Loucy (cell line): ENCODE measurements at regions not wholly inside any gene's neighbourhood (a gene's known extent, or its start where the extent isn't known, plus 50 kb on each side); places are given as distances from the start of the nearest gene placed in this dataset.
A peak's percentile ranks its signal among the peaks of the same experiment; 100 is the strongest.
"Not testable (repeated sequence)": the region's sequence is repeated elsewhere in the genome, so short reads cannot be mapped to it uniquely, and the experiment has no call there.

Source experiments
- H2AFZ ChIP-seq: fragments of 200-600 bp; sonication (generic); 2 replicates; pipeline ENCODE4 v1.6.0; 2016; ENCODE audit warnings: antibody characterized with exemption, mild to moderate bottlenecking, low read length, moderate library complexity
- H3F3A ChIP-seq: fragments of 200-600 bp; 2 replicates; pipeline ENCODE4 v1.6.0; 2016; ENCODE audit warnings: antibody characterized with exemption, low read depth, mild to moderate bottlenecking
- H3K27me3 ChIP-seq: fragments of 200-600 bp; sonication (generic); 2 replicates; pipeline ENCODE4 v1.6.1; 2014; ENCODE audit warnings: low read length, mild to moderate bottlenecking; ENCODE audit not compliant: insufficient read depth, poor library complexity, severe bottlenecking
- H3K36me3 ChIP-seq: fragments of 200-600 bp; sonication (generic); 2 replicates; pipeline ENCODE4 v1.6.1; 2016; ENCODE audit warnings: low read length; ENCODE audit not compliant: insufficient read depth
- H3K4me1 ChIP-seq: fragments of 200-600 bp; sonication (generic); 2 replicates; pipeline ENCODE4 v1.5.1; 2014; ENCODE audit warnings: low read length, mild to moderate bottlenecking; ENCODE audit not compliant: insufficient read depth, poor library complexity, severe bottlenecking
- H3K4me2 ChIP-seq: fragments of 200-600 bp; sonication (generic); 2 replicates; pipeline ENCODE4 v1.6.0; 2014; ENCODE audit warnings: antibody characterized with exemption, low read length, low read depth, mild to moderate bottlenecking; ENCODE audit not compliant: poor library complexity, severe bottlenecking
- H3K4me3 ChIP-seq: fragments of 200-600 bp; sonication (generic); 2 replicates; pipeline ENCODE4 v1.5.1; 2014; ENCODE audit warnings: low read length, mild to moderate bottlenecking, mixed read lengths; ENCODE audit not compliant: poor library complexity, severe bottlenecking
- H3K79me2 ChIP-seq: fragments of 200-600 bp; sonication (generic); 2 replicates; pipeline ENCODE4 v1.6.1; 2014; ENCODE audit warnings: low read length; ENCODE audit not compliant: insufficient read depth
- H3K9ac ChIP-seq: fragments of 200-600 bp; sonication (generic); 2 replicates; pipeline ENCODE4 v1.6.0; 2014; ENCODE audit warnings: mild to moderate bottlenecking, low read depth, low read length, moderate library complexity; ENCODE audit not compliant: poor library complexity, severe bottlenecking
- H3K9me2 ChIP-seq: fragments of 200-600 bp; sonication (generic); replicated peaks from 2 replicates; pipeline ENCODE4 v1.6.1; 2016; ENCODE audit warnings: low read depth, low read length, mixed read lengths
- H3K9me3 ChIP-seq: fragments of 200-600 bp; sonication (generic); 2 replicates; pipeline ENCODE4 v1.6.1; 2014; ENCODE audit warnings: mild to moderate bottlenecking, antibody characterized with exemption, low read length, low read depth; ENCODE audit not compliant: insufficient read depth
- H4K20me1 ChIP-seq: fragments of 200-600 bp; sonication (generic); 2 replicates; pipeline ENCODE4 v1.6.0; 2014; ENCODE audit warnings: antibody characterized with exemption, low read length, mild to moderate bottlenecking; ENCODE audit not compliant: insufficient read depth, poor library complexity, severe bottlenecking
- EZH2phosphoT487 ChIP-seq: fragments of 200-600 bp; IDR thresholded peaks from 2 replicates; pipeline ENCODE4 v1.6.1; 2018; ENCODE audit warnings: antibody characterized with exemption, mild to moderate bottlenecking, moderate library complexity, borderline replicate concordance
- TF ChIP-seq, protein P1 (sequence below): fragments of 200-600 bp; sonication (generic); conservative IDR thresholded peaks from 2 replicates; pipeline ENCODE4 v1.5.1; 2014; ENCODE audit warnings: mild to moderate bottlenecking, antibody characterized with exemption, low read length

DNA sequence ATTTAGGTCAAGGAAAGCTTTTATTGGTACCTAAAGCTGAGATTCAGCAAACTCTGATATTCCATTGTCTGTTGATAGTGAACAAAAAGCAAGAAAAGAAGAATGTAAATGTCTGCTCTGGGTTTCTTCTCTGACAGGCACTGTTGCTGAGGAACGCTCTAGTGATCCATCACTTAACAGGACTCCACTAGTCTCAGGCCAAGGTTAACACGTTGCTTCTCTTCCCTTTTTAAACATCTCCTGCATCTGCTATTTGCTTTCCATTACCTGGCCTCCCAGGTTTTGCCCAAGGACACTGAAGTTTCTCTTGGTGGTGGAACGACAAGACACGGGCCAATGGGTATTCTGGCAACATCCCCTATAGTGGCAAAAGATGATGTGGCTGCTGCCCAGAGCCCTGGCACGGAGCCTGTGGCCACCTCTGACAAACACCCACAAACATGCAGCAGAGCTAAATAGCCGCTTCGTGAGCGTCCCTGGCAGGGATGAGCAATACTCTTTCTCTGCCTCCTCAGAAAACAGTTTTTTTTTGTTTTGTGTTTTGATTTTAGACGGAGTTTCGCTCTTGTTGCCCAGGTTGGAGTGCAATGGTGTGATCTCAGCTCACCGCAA lies 97.8 kb upstream of the AKAP13 start:
- H3F3A ChIP-seq, result no peaks in the 10 kb centered on the region
- H2AFZ ChIP-seq, result no peak overlapping the region
- no peaks in the 10 kb centered on the region for H3K4me1 ChIP-seq
- no peaks in the 10 kb centered on the region for H3K27me3 ChIP-seq
- no peak overlapping the region for H3K4me3 ChIP-seq
- H3K9me2 ChIP-seq, result no peaks in the 10 kb centered on the region
- no peak for TF ChIP-seq EZH2phosphoT487
- TF ChIP-seq, protein P1, sequence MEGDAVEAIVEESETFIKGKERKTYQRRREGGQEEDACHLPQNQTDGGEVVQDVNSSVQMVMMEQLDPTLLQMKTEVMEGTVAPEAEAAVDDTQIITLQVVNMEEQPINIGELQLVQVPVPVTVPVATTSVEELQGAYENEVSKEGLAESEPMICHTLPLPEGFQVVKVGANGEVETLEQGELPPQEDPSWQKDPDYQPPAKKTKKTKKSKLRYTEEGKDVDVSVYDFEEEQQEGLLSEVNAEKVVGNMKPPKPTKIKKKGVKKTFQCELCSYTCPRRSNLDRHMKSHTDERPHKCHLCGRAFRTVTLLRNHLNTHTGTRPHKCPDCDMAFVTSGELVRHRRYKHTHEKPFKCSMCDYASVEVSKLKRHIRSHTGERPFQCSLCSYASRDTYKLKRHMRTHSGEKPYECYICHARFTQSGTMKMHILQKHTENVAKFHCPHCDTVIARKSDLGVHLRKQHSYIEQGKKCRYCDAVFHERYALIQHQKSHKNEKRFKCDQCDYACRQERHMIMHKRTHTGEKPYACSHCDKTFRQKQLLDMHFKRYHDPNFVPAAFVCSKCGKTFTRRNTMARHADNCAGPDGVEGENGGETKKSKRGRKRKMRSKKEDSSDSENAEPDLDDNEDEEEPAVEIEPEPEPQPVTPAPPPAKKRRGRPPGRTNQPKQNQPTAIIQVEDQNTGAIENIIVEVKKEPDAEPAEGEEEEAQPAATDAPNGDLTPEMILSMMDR, result no peak
- no peak overlapping the region for H3K9ac ChIP-seq
- no peaks in the 10 kb centered on the region for H3K79me2 ChIP-seq
- no peak overlapping the region for H3K4me2 ChIP-seq
- no peaks in the 10 kb centered on the region for H3K36me3 ChIP-seq
- no peaks in the 10 kb centered on the region for H4K20me1 ChIP-seq
- no peaks in the 10 kb centered on the region for H3K9me3 ChIP-seq

DNA sequence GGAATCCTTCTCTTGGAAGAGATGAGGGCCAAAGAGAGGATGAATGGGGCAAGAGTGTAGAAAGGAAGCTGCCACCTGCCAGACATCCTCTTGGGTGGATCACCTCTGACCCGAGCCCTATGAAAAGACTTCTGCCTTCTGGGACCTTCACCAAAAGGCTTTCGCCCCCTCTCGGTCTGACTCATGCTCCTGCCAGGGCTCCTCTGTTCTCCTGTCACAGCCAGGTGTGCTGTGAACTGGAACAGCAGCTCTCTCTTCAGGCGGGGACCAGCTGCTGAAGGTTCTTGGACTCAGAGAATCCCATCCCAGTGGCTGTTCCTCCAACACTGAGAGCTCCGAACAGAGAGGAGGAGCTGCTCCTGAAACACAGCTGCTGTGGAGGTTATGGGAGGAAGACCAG lies 96.6 kb upstream of the AKAP13 start:
- H3K9me2 ChIP-seq, H3K4me1 ChIP-seq, H2AFZ ChIP-seq, H3K27me3 ChIP-seq, H3F3A ChIP-seq, H3K9me3 ChIP-seq, H3K79me2 ChIP-seq, H3K9ac ChIP-seq, H4K20me1 ChIP-seq, H3K36me3 ChIP-seq, H3K4me3 ChIP-seq, H3K4me2 ChIP-seq: not testable (repeated sequence)

DNA sequence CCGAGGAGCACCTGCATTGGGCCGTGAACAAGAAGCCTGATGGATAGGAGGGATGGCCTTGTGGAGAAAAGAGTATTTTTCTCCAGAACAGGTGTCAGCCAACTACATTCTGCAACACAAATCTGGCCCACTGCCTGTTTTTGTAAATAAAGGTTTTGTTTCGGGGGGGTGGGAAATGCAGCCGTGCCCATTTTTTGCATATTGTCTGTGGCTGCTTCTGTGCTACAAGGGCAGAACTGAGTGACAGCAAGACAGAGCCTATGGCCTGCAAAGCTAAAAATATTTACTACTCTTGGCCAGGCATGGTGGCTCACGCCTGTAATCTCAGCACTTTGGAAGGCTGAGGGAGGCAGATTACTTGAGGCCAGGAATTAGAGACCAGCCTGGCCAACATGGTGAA lies 95.9 kb upstream of the AKAP13 start:
- H3K4me2 ChIP-seq, result no peak overlapping the region
- H3K9ac ChIP-seq, result no peak overlapping the region
- no peaks in the 10 kb centered on the region for H3K36me3 ChIP-seq
- TF ChIP-seq EZH2phosphoT487, result no peak
- TF ChIP-seq, protein P1, result no peak
- no peaks in the 10 kb centered on the region for H3K79me2 ChIP-seq
- H3K4me1 ChIP-seq, result no peaks in the 10 kb centered on the region
- no peaks in the 10 kb centered on the region for H3K9me2 ChIP-seq
- no peaks in the 10 kb centered on the region for H3K9me3 ChIP-seq
- no peaks in the 10 kb centered on the region for H4K20me1 ChIP-seq
- no peak overlapping the region for H2AFZ ChIP-seq
- no peak overlapping the region for H3K4me3 ChIP-seq
- no peaks in the 10 kb centered on the region for H3K27me3 ChIP-seq
- no peaks in the 10 kb centered on the region for H3F3A ChIP-seq

DNA sequence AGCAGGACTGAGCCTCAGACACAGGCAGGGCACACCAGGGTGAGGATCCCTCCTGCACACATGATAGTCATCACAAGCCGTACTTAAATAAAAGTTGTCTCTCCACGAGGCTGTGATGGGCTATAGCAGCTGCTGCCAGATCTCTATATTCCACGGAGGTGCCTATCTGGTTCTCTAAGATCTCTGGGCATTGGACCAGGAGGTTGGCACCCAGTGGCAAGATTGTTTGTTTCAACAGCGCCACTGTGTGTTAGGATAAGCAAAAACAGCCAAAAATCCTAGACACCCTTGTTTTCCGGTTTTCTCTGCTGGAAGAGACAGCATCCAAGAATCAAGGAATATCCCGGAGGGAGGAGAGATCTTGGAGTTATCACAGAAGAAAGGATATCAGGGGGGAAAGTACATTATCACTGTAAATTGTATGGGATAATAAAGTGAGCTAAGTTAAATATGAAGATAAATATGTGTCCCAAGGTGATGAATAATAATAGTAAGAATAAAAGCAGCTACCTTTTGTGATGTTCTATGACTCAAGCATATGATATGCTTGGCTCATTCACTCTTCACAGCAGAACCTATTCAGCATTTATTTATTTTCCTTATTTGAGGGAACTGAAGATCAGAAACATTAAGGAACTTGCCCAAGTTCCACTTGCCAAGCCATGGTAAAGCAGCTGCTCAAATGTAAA lies 90.6 kb upstream of the AKAP13 start:
- Histone ChIP-seq H3K9me2 (no peaks in the 10 kb centered on the region), H3K27me3 (no peaks in the 10 kb centered on the region), H3K36me3 (no peaks in the 10 kb centered on the region), H3K79me2 (no peaks in the 10 kb centered on the region), H4K20me1 (no peaks in the 10 kb centered on the region), H3K9me3 (no peaks in the 10 kb centered on the region), H3K9ac (no peak overlapping the region), H3K4me1 (no peaks in the 10 kb centered on the region), H2AFZ (0 out of 2 replicates have a peak overlapping the region, but pooled peaks have one; percentile 24), H3F3A (no peaks in the 10 kb centered on the region), H3K4me2 (no peak overlapping the region), H3K4me3 (no peak overlapping the region)
- TF ChIP-seq, protein P1, result peak; percentile 90
- TF ChIP-seq EZH2phosphoT487, result no peak

DNA sequence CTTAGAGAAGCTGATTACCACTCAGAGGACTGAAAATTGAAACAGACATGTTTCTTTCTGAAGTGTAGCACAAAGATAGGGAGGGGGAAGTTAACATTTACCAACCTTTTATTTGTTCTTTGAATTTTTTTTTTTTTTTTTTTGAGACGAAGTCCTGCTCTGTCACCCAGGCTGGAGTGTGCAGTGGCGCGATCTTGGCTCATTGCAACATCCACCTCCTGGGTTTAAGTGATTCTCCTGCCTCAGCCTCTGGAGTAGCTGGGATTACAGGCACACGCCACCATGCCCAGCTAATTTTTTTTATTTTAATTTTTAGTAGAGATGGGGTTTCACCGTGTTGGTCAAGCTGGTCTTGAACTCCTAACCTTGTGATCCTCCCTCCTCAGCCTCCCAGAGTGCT lies 87.8 kb upstream of the AKAP13 start:
- not testable (repeated sequence) for H3K36me3 ChIP-seq, H3K4me1 ChIP-seq, H3F3A ChIP-seq

More for the DNA sequence above, 87.8 kb upstream of the AKAP13 start:
- H3K9me2 ChIP-seq, H3K79me2 ChIP-seq, H4K20me1 ChIP-seq, H3K9ac ChIP-seq, H2AFZ ChIP-seq, H3K27me3 ChIP-seq, H3K9me3 ChIP-seq, H3K4me2 ChIP-seq, H3K4me3 ChIP-seq: not testable (repeated sequence)
